ENCODE measurements at regions not wholly inside any gene's neighbourhood (a gene's known extent, or its start where the extent isn't known, plus 50 kb on each side); places are given as distances from the start of the nearest gene placed in this dataset.

GRCh38 chr20:6613280-6613861 lies 154.1 kb upstream of the BMP2 start:
- CTCF ChIA-PET = interaction anchor here (1.2 kb wide), 2 partner anchors 14 to 23 kb away, joined by 3 read pairs; no protein-coding TSS in a partner anchor
- Histone ChIP-seq H3K9me3 (ENCODE audit: control insufficient read depth, insufficient read depth, low read depth, low read length) (no peaks in the 10 kb centered on the region), H3K27ac (ENCODE audit: extremely low read depth, low read depth, low read length) (no peak overlapping the region), H3K4me3 (ENCODE audit: low read depth, low read length) (no peak overlapping the region), H3K36me3 (ENCODE audit: control insufficient read depth in 2 of 2, insufficient read depth in 1 of 2, low read length in 2 of 2) (no peaks in the 10 kb centered on the region), H3K4me1 (ENCODE audit: control insufficient read depth, insufficient read depth, low read length) (no peaks in the 10 kb centered on the region)
- TF ChIP-seq ZNF561 (tag by site-specific recombination; IDR thresholded peaks at IDR 0.05; ENCODE audit: borderline replicate concordance) = no peak
- TF ChIP-seq ZNF791 (tag by site-specific recombination; IDR thresholded peaks at IDR 0.05) = no peak
- TF ChIP-seq ZNF223 (tag by site-specific recombination; IDR thresholded peaks at IDR 0.05) = no peak
- TF ChIP-seq, protein P1, sequence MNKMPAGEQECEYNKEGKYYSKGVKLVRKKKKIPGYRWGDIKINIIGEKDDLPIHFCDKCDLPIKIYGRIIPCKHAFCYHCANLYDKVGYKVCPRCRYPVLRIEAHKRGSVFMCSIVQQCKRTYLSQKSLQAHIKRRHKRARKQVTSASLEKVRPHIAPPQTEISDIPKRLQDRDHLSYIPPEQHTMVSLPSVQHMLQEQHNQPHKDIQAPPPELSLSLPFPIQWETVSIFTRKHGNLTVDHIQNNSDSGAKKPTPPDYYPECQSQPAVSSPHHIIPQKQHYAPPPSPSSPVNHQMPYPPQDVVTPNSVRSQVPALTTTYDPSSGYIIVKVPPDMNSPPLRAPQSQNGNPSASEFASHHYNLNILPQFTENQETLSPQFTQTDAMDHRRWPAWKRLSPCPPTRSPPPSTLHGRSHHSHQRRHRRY (tag by site-specific recombination; IDR thresholded peaks at IDR 0.05) = no peak
- TF ChIP-seq ZNF266 (tag by site-specific recombination; IDR thresholded peaks at IDR 0.05; ENCODE audit: low read depth) = no peak
- TF ChIP-seq ZNF621 (tag by site-specific recombination; IDR thresholded peaks at IDR 0.05) = no peak
- TF ChIP-seq, protein P2, sequence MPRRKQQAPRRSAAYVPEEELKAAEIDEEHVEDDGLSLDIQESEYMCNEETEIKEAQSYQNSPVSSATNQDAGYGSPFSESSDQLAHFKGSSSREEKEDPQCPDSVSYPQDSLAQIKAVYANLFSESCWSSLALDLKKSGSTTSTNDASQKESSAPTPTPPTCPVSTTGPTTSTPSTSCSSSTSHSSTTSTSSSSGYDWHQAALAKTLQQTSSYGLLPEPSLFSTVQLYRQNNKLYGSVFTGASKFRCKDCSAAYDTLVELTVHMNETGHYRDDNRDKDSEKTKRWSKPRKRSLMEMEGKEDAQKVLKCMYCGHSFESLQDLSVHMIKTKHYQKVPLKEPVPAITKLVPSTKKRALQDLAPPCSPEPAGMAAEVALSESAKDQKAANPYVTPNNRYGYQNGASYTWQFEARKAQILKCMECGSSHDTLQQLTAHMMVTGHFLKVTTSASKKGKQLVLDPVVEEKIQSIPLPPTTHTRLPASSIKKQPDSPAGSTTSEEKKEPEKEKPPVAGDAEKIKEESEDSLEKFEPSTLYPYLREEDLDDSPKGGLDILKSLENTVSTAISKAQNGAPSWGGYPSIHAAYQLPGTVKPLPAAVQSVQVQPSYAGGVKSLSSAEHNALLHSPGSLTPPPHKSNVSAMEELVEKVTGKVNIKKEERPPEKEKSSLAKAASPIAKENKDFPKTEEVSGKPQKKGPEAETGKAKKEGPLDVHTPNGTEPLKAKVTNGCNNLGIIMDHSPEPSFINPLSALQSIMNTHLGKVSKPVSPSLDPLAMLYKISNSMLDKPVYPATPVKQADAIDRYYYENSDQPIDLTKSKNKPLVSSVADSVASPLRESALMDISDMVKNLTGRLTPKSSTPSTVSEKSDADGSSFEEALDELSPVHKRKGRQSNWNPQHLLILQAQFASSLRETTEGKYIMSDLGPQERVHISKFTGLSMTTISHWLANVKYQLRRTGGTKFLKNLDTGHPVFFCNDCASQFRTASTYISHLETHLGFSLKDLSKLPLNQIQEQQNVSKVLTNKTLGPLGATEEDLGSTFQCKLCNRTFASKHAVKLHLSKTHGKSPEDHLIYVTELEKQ (tag by site-specific recombination; IDR thresholded peaks at IDR 0.05; ENCODE audit: borderline replicate concordance) = no peak
- POLR2A ChIA-PET = no interaction called here

DNA sequence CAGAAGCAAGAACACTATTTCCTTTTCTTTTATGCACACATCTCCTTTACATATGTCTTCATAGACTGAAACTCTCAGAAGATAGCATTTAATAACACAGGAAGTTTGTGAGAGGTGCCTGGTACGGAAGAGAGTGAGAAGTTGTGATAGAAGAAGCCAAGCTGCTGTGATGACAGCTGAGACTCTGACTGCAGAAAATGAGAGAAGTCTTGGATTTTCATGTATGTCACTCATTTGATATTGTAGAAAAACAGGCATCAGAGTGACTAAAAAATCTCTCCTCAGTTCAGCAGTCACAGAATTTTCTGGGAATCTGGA lies 154.9 kb upstream of the BMP2 start:
- Histone ChIP-seq H3K4me3 (ENCODE audit: low read depth, low read length) (no peak overlapping the region), H3K9me3 (ENCODE audit: control insufficient read depth, insufficient read depth, low read depth, low read length) (no peaks in the 10 kb centered on the region), H3K27ac (ENCODE audit: extremely low read depth, low read depth, low read length) (no peak overlapping the region), H3K36me3 (ENCODE audit: control insufficient read depth in 2 of 2, insufficient read depth in 1 of 2, low read length in 2 of 2) (no peaks in the 10 kb centered on the region), H3K4me1 (ENCODE audit: control insufficient read depth, insufficient read depth, low read length) (no peaks in the 10 kb centered on the region)
- TF ChIP-seq KLF10 (tag by site-specific recombination; IDR thresholded peaks at IDR 0.05) (no peak), ZNF501 (tag by site-specific recombination; IDR thresholded peaks at IDR 0.05) (no peak), ZNF473 (tag by site-specific recombination; IDR thresholded peaks at IDR 0.05) (no peak), ZNF121 (tag by site-specific recombination; IDR thresholded peaks at IDR 0.05) (no peak), ZNF16 (tag by site-specific recombination; IDR thresholded peaks at IDR 0.05; ENCODE audit: low read depth) (no peak), ZNF639 (tag by site-specific recombination; IDR thresholded peaks at IDR 0.05) (no peak)
- TF ChIP-seq, protein P3, sequence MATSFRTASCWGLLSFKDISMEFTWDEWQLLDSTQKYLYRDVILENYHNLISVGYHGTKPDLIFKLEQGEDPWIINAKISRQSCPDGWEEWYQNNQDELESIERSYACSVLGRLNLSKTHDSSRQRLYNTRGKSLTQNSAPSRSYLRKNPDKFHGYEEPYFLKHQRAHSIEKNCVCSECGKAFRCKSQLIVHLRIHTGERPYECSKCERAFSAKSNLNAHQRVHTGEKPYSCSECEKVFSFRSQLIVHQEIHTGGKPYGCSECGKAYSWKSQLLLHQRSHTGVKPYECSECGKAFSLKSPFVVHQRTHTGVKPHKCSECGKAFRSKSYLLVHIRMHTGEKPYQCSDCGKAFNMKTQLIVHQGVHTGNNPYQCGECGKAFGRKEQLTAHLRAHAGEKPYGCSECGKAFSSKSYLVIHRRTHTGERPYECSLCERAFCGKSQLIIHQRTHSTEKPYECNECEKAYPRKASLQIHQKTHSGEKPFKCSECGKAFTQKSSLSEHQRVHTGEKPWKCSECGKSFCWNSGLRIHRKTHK (tag by site-specific recombination; IDR thresholded peaks at IDR 0.05) = no peak
- POLR2A ChIA-PET = no interaction called here
- CTCF ChIA-PET = interaction anchor here (0.6 to 1.2 kb wide), 3 partner anchors 24 to 30 kb away, joined by 3 read pairs; no protein-coding TSS in a partner anchor
